Fibroblast of the aortic adventitia (primary cell): ENCODE measurements at regions not wholly inside any gene's neighbourhood (a gene's known extent, or its start where the extent isn't known, plus 50 kb on each side); places are given as distances from the start of the nearest gene placed in this dataset.

Experiments
- DNase-seq: peaks from one replicate; pipeline ENCODE4 v3.0.0-alpha.2; 2010; ENCODE audit warnings: low read depth
- H3K4me3 ChIP-seq: 2 replicates; pipeline ENCODE4 v1.5.1; 2011; ENCODE audit warnings: low read depth, mild to moderate bottlenecking, control low read depth, low read length, moderate library complexity
- TF ChIP-seq, protein P1 (sequence below): IDR thresholded peaks from 2 replicates; pipeline ENCODE4 v1.5.1; 2011; ENCODE audit warnings: mild to moderate bottlenecking, low read length, control low read depth, inconsistent platforms; ENCODE audit not compliant: insufficient read depth

- TF ChIP-seq, protein P1, sequence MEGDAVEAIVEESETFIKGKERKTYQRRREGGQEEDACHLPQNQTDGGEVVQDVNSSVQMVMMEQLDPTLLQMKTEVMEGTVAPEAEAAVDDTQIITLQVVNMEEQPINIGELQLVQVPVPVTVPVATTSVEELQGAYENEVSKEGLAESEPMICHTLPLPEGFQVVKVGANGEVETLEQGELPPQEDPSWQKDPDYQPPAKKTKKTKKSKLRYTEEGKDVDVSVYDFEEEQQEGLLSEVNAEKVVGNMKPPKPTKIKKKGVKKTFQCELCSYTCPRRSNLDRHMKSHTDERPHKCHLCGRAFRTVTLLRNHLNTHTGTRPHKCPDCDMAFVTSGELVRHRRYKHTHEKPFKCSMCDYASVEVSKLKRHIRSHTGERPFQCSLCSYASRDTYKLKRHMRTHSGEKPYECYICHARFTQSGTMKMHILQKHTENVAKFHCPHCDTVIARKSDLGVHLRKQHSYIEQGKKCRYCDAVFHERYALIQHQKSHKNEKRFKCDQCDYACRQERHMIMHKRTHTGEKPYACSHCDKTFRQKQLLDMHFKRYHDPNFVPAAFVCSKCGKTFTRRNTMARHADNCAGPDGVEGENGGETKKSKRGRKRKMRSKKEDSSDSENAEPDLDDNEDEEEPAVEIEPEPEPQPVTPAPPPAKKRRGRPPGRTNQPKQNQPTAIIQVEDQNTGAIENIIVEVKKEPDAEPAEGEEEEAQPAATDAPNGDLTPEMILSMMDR = no peak
- DNase-seq = no peak
Observed at GRCh38 chr18:38313831-38314230, 748.2 kb upstream of the CELF4 start.

DNA sequence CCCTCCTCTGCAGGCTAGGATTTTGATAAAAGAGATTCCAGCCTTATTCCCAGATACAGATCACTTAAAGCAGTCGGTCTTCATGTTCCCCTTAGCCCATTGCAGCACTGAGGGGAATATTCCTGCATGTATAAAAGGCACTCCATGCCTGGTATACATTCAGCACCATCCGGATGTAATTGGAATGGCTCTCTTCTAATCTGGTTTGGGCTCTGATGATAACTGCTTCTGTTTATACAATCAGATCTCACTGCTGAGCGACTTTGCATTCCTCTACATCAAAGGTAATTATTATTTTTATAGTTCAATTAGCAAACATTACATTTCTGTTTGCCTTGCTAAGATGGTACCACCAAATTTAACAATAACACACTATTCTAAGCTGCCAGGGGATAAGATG, 746.9 kb upstream of the CELF4 start:
- TF ChIP-seq, protein P1 = no peak
- DNase-seq = no peak
- H3K4me3 ChIP-seq = no peak overlapping the region

More at GRCh38 chr18:38313831-38314230, 748.2 kb upstream of the CELF4 start:
- H3K4me3 ChIP-seq = no peak overlapping the region

GRCh38 chr18:38310936-38311335, 745.3 kb upstream of the CELF4 start:
- no peak for DNase-seq
- TF ChIP-seq, protein P1 = no peak
- no peak overlapping the region for H3K4me3 ChIP-seq

- H3K4me3 ChIP-seq = no peak overlapping the region
- TF ChIP-seq, protein P1 = no peak
- DNase-seq = no peak
Observed at GRCh38 chr18:38307914-38308313, 742.3 kb upstream of the CELF4 start.

DNA sequence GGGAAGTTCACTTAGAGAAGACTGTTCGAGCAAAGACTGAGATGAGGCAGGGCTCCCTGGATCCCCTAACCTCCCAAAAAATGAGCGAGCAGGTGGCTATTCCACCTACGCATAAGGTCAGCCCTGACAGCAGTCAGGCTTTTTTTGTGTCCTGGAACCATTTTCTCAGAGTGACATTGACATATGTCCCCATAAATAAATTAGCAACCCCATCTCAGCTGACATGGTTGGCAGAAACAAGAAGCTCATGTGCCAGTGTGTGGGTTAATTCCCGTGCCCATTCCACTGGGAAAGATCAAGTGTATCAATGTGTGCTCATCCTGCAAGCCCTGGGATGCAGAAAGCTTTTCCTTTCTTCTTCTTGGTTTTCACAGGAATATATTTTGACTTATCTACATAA, 740.4 kb upstream of the CELF4 start:
- H3K4me3 ChIP-seq = no peak overlapping the region
- no peak for DNase-seq
- TF ChIP-seq, protein P1 = no peak

DNA sequence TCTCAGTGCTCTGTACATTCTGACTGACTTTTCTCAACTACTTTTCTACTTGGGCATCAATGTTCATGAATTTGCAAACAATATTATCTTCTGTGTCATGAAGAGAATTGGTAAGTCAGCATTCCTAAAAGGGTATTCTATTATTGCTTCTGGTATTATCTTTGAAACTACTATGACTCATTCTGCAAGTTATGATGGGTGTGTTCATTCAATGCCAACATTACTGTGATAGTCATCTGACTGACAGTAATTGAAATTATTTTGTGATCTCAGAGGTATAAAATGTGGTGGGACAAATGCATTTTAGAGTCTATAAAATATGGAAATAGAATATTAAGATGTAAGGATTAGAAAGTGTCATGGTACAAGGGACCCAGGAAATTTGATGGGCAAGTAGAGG, 736.0 kb upstream of the CELF4 start:
- TF ChIP-seq, protein P1 = no peak
- no peak for DNase-seq
- H3K4me3 ChIP-seq = no peak overlapping the region

- TF ChIP-seq, protein P1 = no peak
- no peak overlapping the region for H3K4me3 ChIP-seq
- DNase-seq = no peak
Observed at GRCh38 chr18:38297910-38298309, 732.3 kb upstream of the CELF4 start.
